Right renal cortex interstitium (tissue), 3 donors: ENCODE measurements at regions not wholly inside any gene's neighbourhood (a gene's known extent, or its start where the extent isn't known, plus 50 kb on each side); places are given as distances from the start of the nearest gene placed in this dataset.

Experiments
- DNase-seq, 3 donors: peaks; one replicate each; pipeline ENCODE4 v3.0.0-alpha.2; 2013; ENCODE audit warnings: low read depth in 3 of 3, low spot score in 2 of 3

GRCh38 chr2:144711630-144712549 is 192.0 kb upstream of the ZEB2 start:
- no peak for DNase-seq

GRCh38 chr2:144711084-144711483 is 191.2 kb upstream of the ZEB2 start:
- no peak for DNase-seq

DNA sequence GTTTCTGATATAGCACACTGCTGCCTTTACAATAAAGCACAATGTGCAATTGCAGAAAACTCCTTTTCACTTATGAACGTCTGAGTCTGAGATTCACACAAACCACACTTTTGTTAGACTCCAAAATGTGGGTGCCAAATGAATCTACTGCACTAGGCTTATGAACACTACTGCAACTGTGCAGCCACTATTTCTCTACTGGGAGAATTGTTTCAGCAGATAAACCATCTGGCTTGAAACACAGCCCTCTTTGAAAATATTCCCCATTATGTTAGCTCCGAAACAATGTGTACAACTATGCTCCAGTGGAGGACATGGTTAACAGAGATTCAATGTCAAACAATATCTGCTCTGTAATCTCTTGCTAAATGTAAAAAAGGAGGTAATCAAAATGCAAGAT is 188.7 kb upstream of the ZEB2 start:
- no peak for DNase-seq

DNA sequence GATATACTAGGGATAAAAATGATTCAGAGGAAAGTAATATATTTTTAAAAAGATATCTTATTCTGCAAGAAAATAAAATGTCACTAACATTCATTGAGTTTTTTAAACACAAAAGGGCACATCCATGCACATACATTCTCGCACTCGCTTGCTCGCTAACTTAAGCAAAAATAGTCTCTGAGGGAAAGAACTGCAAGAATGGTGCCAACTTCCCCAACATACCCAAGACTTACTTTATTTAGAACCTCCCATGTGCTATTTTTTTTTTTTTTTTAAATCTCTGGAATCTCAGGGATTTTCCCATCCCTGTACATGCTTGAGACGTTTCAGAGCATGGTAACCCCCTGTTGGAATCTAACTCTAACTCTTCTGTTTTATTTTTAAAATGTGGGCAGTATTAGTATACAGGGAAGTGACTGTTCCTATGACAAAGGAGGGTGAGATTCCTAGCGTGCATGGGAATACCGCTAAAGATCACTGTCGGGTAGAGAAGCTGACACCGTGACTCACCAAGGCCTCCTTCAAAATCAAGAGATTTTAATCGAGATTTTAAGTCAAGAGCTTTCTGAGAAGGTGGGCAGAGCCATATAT is 187.9 kb upstream of the ZEB2 start:
- DNase-seq, result no peak

DNA sequence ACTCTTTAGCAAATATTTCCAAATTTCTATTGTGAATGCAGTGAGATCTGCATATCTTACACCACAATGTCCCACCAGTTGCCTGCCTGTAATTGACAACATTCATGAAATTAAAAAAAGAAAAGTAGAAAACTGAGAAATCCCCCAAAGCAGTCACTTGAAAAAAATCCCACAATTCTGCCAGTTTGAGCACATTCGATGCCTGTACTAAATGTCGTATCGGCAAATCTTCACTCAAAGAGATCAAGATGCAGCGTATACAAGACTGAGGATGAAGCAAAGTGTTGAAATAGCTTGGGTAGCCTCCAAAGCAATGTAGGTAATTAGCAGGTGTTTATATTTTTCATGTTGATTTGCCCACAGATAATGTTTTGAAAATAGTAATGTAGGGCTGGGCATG is 186.7 kb upstream of the ZEB2 start:
- DNase-seq, result no peak

DNA sequence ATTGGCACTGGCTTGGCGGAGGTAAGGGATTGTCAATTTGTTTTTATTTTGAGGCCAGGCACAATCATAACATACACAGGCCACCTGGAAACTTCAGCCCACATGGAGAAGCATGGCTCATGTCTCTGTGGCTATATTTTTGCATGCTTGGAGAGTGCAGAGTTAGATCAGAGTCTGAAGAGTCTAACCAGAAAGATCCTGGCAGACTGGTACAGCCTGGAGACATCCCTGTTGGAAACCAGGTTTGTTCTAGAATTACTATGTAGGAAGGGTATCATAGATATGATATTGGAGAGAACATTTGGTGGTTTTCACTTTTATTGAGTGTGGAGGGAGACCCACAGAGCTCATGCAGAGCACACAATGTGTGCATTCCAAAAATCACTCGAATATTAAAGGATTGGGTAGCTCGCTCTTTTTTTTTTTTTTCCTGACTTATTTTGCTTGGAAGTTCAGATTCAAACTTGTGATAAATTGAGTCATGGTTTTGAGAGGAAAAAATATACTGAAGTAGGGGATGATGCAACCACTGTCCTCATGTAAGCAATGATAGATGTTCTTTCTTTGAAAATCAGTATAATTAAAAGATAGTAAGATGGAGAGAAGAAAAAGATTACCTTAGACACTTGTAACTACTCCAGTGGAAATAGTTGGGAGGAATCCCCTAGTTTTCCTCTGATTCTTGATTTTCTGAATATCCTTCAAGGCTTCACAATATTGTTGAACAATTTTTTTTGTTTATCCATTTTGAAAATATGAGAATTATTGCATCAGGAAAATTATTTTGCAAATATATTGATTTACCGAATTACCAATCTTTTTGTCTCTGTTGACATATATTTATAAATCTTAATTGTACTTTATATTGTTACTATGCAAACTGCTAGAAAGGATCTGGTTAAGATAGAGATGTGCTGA is 185.7 kb upstream of the ZEB2 start:
- no peak for DNase-seq

- no peak for DNase-seq
Observed at GRCh38 chr2:144704709-144705095, 184.8 kb upstream of the ZEB2 start.

GRCh38 chr2:144703852-144704708 is 184.2 kb upstream of the ZEB2 start:
- no peak for DNase-seq

DNA sequence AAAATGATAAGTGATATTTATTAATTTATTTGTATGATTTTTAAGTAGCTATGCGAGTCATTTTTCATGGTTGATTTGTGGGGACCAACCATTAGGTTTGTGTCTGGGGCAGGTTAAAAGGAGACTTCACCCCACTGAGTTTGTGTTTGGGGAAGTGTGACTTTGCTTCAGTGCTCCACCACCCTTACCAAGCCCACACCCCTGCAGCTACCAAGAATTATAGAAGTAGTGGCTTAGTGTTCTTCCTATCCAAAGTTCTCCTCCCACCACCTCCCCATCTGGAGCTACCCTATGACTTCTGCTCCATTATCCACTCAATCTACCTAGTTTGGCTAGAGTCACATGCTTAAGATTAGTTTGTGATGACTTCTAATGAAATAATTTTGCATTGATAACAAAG is 182.1 kb upstream of the ZEB2 start:
- no peak for DNase-seq

- no peak for DNase-seq
Observed at GRCh38 chr2:144701259-144701658, 181.3 kb upstream of the ZEB2 start.

GRCh38 chr2:144698156-144698555 is 178.2 kb upstream of the ZEB2 start:
- DNase-seq, result no peak

- DNase-seq, result no peak
Observed at GRCh38 chr2:144695657-144696056, 175.7 kb upstream of the ZEB2 start.

DNA sequence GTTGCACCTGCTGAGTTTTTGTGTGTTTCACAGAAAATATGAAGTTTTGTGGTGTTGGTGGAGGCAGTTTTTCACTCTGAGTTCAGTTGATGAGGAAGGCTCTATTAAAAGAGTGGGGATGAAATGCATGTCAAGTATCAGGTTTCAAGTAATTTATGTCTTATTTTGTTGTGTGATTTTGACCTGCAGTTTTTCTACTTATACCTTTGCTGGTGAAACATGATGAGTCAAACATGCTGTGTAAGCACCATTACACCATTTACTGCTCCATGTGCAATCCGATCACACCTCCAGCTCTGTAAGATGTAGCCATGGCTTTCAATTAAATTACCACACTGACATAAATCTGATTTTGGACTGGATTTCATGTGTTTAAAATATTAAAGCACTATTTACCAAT is 174.5 kb upstream of the ZEB2 start:
- DNase-seq, result no peak

GRCh38 chr2:144693179-144693578 is 173.3 kb upstream of the ZEB2 start:
- DNase-seq, result no peak

GRCh38 chr2:144692661-144693060 is 172.7 kb upstream of the ZEB2 start:
- DNase-seq, result no peak

GRCh38 chr2:144690771-144691170 is 170.9 kb upstream of the ZEB2 start:
- DNase-seq, result no peak

- no peak for DNase-seq
Observed at GRCh38 chr2:144686518-144687215, 166.7 kb upstream of the ZEB2 start.

DNA sequence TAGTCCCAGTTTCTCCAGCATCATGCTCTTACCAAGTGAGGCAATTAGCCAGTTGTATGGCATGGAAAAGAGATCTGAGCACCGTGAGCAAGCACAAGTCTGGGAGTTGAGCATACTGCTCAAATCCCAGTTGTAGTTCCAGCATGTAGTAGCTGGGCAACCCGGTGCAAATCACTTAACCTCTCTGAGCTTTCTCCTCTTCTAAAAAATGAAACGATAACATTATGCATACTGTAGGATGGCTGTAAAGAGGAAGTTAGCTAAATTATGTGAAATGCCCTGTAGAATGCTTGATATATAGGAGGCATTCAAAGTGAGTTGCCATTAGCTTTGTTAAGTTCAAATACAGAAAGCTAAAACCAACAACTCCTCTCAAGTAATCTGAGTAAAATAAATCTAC is 164.0 kb upstream of the ZEB2 start:
- no peak for DNase-seq

- DNase-seq, result no peak
Observed at GRCh38 chr2:144683107-144683753, 163.3 kb upstream of the ZEB2 start.
